Mucosa of descending colon (tissue), 3 donors: ENCODE measurements at regions not wholly inside any gene's neighbourhood (a gene's known extent, or its start where the extent isn't known, plus 50 kb on each side); places are given as distances from the start of the nearest gene placed in this dataset.

Source experiments
- ATAC-seq: fragments of 200-7000 bp; cut with Tn5 transposase; one replicate; pipeline ENCODE4 v1.9.1; 2020; ENCODE audit warnings: mild to moderate bottlenecking, moderate library complexity
- DNase-seq, 3 donors: peaks; one replicate each; pipeline ENCODE4 v3.0.0-alpha.2; 2020
- H3K36me3 ChIP-seq: fragments of 200-600 bp; one replicate; pipeline ENCODE4 v1.8.0; 2021; ENCODE audit warnings: low read depth, mild to moderate bottlenecking
- H3K4me1 ChIP-seq: fragments of 200-600 bp; one replicate; pipeline ENCODE4 v1.8.0; 2021; ENCODE audit warnings: low read depth, mild to moderate bottlenecking
- H3K4me3 ChIP-seq: fragments of 200-600 bp; one replicate; pipeline ENCODE4 v1.8.0; 2021; ENCODE audit warnings: mild to moderate bottlenecking
- H3K9me3 ChIP-seq: fragments of 200-600 bp; one replicate; pipeline ENCODE4 v1.8.0; 2021; ENCODE audit warnings: mild to moderate bottlenecking
- intact Hi-C, 2 donors: fragments of 100-400 bp; cut with DNase I in 1 of 2; cut with micrococcal nuclease in 1 of 2; formaldehyde crosslinking; loops; one replicate each; pipeline versions ENCODE4 v1.11.0 to v1.11.1; 2022; cut with DNase I, micrococcal nuclease
- TF ChIP-seq, protein P1 (sequence below): fragments of 200-600 bp; IDR thresholded peaks from one replicate; pipeline ENCODE4 v1.8.0; 2022; ENCODE audit warnings: antibody characterized with exemption, mild to moderate bottlenecking
- donor health status: DM: no; HTN: no; CAD: no; lungs with moderate emphysema.
- donor health status: DM: no; HTN: no; CAD: no.
- donor health status: DM: no; HTN: yes; CAD: no.

DNA sequence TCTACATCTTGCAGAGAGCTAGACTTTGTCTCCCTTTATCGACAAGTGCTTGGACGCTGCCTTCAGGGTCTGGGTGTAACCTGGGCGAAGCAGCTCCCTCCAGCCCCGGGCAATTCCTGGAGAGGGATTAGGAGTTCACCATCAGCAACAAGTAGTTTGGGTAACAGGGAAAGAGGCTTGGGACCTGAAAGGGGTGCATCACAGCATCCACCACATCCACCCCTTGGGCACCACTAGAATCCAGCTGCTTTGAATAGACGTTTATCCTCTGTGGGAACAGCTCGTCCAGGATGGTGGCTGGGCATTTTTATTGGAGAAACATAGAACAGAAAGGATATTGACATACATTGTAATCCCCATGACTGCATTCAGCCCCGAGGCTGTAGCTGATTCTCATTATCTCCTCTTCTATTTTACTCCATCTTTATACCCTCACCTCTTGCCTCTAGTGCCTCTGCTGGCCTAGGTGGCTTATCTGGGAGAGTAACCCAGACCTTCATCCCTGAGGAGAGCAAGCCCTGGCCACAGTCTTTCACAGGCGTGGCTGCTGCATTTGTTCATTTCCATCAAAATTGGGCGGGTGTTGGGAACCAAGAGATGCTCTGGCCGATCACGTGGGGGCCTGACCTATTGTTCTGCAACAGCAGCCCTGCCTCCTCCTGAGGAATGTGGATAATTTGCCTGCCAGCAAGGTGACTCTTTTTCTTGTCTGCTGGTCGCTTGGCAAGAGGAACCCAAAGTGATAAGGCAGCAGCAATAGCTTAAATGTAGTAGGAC is 109.2 kb upstream of the RALGAPA2 start:
- no peak for ATAC-seq
- no peaks in the 10 kb centered on the region for H3K36me3 ChIP-seq
- no peak for DNase-seq
- TF ChIP-seq, protein P1, sequence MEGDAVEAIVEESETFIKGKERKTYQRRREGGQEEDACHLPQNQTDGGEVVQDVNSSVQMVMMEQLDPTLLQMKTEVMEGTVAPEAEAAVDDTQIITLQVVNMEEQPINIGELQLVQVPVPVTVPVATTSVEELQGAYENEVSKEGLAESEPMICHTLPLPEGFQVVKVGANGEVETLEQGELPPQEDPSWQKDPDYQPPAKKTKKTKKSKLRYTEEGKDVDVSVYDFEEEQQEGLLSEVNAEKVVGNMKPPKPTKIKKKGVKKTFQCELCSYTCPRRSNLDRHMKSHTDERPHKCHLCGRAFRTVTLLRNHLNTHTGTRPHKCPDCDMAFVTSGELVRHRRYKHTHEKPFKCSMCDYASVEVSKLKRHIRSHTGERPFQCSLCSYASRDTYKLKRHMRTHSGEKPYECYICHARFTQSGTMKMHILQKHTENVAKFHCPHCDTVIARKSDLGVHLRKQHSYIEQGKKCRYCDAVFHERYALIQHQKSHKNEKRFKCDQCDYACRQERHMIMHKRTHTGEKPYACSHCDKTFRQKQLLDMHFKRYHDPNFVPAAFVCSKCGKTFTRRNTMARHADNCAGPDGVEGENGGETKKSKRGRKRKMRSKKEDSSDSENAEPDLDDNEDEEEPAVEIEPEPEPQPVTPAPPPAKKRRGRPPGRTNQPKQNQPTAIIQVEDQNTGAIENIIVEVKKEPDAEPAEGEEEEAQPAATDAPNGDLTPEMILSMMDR: no peak
- H3K4me3 ChIP-seq: no peak overlapping the region
- no peaks in the 10 kb centered on the region for H3K4me1 ChIP-seq
- intact Hi-C loops: no loop called here
- H3K9me3 ChIP-seq: no peaks in the 10 kb centered on the region

DNA sequence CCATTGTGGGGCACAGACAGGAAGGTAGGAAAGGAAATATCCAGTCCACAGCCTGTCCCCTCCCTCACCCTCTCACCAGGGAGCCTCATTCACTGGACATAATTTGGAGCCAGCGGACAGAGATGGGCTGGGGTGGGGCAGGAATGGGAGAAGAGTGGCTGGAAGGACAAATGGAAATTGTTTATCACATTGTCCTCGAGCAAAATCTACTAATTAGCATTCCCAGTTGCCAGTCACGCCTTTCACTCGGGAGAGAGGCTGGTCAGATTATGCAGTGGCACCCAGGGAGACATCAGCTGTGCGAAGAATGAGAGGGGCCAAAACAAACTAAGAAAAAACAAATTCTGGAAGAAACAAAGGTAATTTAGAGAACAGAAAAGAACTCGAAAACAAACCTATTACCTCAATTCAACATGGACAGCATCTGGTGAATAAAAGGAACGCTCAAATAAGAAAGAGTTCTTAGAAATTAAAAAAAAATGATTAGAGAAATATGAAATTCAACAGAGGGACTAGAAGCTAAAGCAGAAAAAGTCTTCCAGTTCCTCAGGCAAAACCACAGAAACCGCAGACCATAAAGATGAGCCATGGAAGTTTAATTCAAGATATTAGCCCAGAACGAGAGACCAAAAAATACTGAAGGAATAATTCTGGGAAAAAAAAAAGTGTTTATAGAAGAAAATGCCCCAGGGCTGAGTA is 108.5 kb upstream of the RALGAPA2 start:
- no peak for ATAC-seq
- no peak for DNase-seq
- H3K4me1 ChIP-seq: no peaks in the 10 kb centered on the region
- intact Hi-C loops: no loop called here
- H3K36me3 ChIP-seq: no peaks in the 10 kb centered on the region
- no peak overlapping the region for H3K4me3 ChIP-seq
- TF ChIP-seq, protein P1: no peak
- H3K9me3 ChIP-seq: no peaks in the 10 kb centered on the region

DNA sequence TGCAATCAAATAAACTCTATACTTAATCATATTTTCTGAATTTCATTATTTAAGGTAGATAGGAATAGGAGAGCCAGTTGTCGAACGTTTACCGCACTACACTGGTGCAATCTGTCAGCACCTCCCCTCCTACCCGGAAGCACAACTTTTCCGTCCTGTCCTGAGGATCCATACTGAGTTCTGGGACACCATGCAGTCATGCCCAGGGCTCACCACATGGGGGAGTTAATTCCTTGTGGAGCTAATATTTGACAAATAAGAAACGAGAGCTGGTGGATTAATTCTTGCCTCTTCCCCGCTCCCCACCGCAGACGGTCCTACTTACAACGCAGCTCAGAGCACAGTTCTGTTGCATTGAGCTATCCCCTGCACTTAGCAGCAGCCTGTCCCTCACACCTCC is 107.7 kb upstream of the RALGAPA2 start:
- Histone ChIP-seq H3K9me3 (no peaks in the 10 kb centered on the region), H3K4me1 (no peaks in the 10 kb centered on the region), H3K4me3 (no peak overlapping the region), H3K36me3 (no peaks in the 10 kb centered on the region)
- ATAC-seq (no peak), DNase-seq (no peak)
- TF ChIP-seq, protein P1: no peak
- intact Hi-C loops: no loop called here

DNA sequence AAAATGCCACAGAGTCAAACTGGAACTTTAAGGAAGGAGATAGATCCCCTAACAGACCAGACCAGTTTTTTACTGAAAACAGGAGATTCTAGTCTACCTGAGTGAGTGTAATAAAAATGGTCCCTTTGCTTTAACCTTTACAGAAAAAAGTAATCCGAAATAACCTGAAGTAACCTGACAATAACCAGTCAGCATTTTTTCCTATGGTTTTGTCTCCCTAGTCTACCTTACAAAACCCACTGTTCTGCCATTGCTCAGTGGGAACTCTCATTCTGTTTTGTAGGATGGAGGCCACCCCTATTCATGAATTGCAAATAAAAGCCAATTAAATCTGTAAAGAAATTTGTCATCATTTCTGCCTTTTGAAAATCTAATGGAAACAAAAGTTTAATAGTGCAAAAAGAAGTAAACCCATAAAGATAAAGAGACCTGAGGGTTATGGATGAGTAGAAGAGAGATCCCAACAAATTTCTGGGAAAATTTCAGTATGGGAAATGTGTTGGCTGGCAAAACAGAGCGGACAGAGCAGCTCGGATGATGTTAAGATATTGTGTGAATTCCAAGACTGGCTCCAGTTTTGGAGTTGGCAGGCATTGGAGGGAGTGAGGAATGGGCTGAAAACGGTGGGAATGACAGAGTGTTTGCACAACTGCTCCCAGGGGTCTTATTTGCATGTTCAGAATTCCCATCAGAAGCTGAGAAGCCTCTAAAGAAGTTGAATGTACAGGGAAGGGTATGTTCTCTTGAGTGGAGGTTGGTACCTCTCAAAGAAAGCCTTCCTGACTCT is 104.7 kb upstream of the RALGAPA2 start:
- TF ChIP-seq, protein P1: no peak
- ATAC-seq (no peak), DNase-seq (no peak)
- intact Hi-C loops: no loop called here
- Histone ChIP-seq H3K36me3 (no peaks in the 10 kb centered on the region), H3K4me3 (no peak overlapping the region), H3K4me1 (no peaks in the 10 kb centered on the region), H3K9me3 (no peaks in the 10 kb centered on the region)

DNA sequence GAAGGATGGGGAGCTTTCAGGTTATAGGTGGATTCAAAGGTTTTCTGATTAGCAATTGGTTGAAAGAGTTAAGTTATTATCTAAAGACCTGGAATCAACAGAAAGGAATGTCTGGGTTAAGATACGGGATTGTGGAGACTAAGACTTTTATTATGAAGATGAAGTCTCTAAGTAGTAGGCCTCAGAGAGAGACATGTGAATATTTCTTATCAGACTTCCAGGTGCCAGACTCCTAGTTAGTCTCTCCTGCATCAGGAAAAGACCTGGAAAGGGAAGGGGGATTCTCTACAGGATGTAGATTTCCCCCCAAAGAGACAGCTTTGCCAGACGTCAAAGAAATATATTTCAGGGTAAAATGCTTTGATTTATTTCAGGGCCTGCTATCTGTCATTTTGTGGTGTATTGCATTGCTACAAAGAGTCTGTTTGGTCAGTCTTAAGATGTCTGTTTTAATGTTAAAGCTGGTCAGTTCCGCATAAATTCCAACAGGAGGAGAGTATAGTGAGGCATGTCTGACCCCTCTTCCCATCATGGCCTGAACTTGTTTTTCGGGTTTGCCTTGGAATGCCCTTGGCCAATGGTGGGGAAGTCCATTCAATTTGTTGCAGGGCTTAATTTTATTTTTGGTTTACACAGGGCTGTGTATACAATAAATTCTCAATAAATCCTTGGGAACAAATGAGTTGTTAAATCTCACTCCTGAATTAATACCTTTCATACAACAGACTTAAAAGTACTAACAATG is 103.4 kb upstream of the RALGAPA2 start:
- no peak for DNase-seq
- no peak overlapping the region for H3K4me3 ChIP-seq
- intact Hi-C loops: no loop called here
- no peaks in the 10 kb centered on the region for H3K4me1 ChIP-seq
- no peaks in the 10 kb centered on the region for H3K9me3 ChIP-seq
- ATAC-seq: no peak
- TF ChIP-seq, protein P1: no peak
- no peaks in the 10 kb centered on the region for H3K36me3 ChIP-seq
